BJ (cell line): ENCODE measurements at regions not wholly inside any gene's neighbourhood (a gene's known extent, or its start where the extent isn't known, plus 50 kb on each side); places are given as distances from the start of the nearest gene placed in this dataset.

ENCODE experiments used
- CTCF ChIA-PET: fragments of 350-600 bp; formaldehyde crosslinking; extraction: SDS; loops from one replicate; lab custom pipeline; 2021; ENCODE audit warnings: antibody characterized with exemption, inconsistent platforms; lab: Yijun Ruan, JAX
- POLR2A ChIA-PET: fragments of 300-600 bp; sonication (Branson Sonifier 250); formaldehyde crosslinking; extraction: SDS; loops from one replicate; lab custom pipeline; 2021; ENCODE audit warnings: antibody characterized with exemption; lab: Charles Lee
- DNase-seq: peaks from one replicate; pipeline ENCODE4 v3.0.0-alpha.2; 2011; ENCODE audit warnings: low read depth
- H3K27me3 ChIP-seq: 2 replicates; pipeline ENCODE4 v1.6.0; 2011; ENCODE audit warnings: low read length; ENCODE audit not compliant: control insufficient read depth, insufficient read depth
- H3K36me3 ChIP-seq: 2 replicates; pipeline ENCODE4 v1.5.1; 2011; ENCODE audit warnings: low read length; ENCODE audit not compliant: control insufficient read depth, insufficient read depth
- H3K4me3 ChIP-seq: 2 replicates; pipeline ENCODE4 v1.5.1; 2011; ENCODE audit warnings: low read depth, mild to moderate bottlenecking, control low read depth, low read length
- TF ChIP-seq, protein P1 (sequence below): IDR thresholded peaks from 2 replicates; pipeline ENCODE4 v1.5.1; 2011; ENCODE audit warnings: low read depth, mild to moderate bottlenecking, control low read depth, inconsistent platforms, low read length, moderate library complexity; ENCODE audit not compliant: insufficient read depth

DNA sequence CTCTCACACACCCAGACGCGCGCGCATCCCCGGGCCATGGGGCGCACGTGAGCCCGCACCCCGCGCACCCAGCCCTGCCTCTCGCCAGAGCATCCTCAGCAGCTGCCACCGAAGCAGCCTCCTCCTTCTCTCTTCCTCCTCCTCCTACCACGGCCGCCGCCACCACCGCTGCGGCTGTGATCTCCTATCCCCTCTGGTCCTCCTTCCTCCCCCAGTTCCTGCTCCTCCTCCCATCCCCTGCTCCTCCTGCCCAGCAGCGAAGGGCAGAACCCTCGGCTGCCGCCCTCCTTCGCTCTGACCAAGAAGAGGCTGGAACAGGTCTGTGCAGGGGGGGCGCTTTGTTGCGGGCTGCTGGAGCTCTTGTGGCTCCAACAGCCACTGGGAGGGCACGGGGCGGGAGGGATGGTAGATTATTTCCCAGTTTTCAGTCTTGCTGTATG lies 148.7 kb upstream of the CHRDL1 start:
- H3K36me3 ChIP-seq, result no peaks in the 10 kb centered on the region
- DNase-seq, result no peak
- H3K27me3 ChIP-seq, result no peaks in the 10 kb centered on the region
- TF ChIP-seq, protein P1, sequence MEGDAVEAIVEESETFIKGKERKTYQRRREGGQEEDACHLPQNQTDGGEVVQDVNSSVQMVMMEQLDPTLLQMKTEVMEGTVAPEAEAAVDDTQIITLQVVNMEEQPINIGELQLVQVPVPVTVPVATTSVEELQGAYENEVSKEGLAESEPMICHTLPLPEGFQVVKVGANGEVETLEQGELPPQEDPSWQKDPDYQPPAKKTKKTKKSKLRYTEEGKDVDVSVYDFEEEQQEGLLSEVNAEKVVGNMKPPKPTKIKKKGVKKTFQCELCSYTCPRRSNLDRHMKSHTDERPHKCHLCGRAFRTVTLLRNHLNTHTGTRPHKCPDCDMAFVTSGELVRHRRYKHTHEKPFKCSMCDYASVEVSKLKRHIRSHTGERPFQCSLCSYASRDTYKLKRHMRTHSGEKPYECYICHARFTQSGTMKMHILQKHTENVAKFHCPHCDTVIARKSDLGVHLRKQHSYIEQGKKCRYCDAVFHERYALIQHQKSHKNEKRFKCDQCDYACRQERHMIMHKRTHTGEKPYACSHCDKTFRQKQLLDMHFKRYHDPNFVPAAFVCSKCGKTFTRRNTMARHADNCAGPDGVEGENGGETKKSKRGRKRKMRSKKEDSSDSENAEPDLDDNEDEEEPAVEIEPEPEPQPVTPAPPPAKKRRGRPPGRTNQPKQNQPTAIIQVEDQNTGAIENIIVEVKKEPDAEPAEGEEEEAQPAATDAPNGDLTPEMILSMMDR, result no peak
- POLR2A ChIA-PET, result no interaction called here
- CTCF ChIA-PET, result no interaction called here
- no peak overlapping the region for H3K4me3 ChIP-seq

- POLR2A ChIA-PET, result no interaction called here
- CTCF ChIA-PET, result no interaction called here
- no peak for DNase-seq
- Histone ChIP-seq H3K27me3 (no peaks in the 10 kb centered on the region), H3K4me3 (no peak overlapping the region), H3K36me3 (no peaks in the 10 kb centered on the region)
- TF ChIP-seq, protein P1, result no peak
These were observed 146.3 kb upstream of the CHRDL1 start for GRCh38 chrX:110941906-110942305.

- Histone ChIP-seq H3K36me3 (no peaks in the 10 kb centered on the region), H3K27me3 (no peaks in the 10 kb centered on the region), H3K4me3 (no peak overlapping the region)
- TF ChIP-seq, protein P1, result no peak
- ChIA-PET CTCF (no interaction called here), POLR2A (no interaction called here)
- no peak for DNase-seq
These were observed 143.5 kb upstream of the CHRDL1 start for GRCh38 chrX:110938977-110939732.

- ChIA-PET POLR2A (no interaction called here), CTCF (no interaction called here)
- no peaks in the 10 kb centered on the region for H3K27me3 ChIP-seq
- no peak overlapping the region for H3K4me3 ChIP-seq
- DNase-seq, result no peak
- H3K36me3 ChIP-seq, result no peaks in the 10 kb centered on the region
- TF ChIP-seq, protein P1, result no peak
These were observed 129.3 kb upstream of the CHRDL1 start for GRCh38 chrX:110924871-110925270.

- ChIA-PET POLR2A (no interaction called here), CTCF (no interaction called here)
- Histone ChIP-seq H3K27me3 (no peaks in the 10 kb centered on the region), H3K36me3 (no peaks in the 10 kb centered on the region), H3K4me3 (no peak overlapping the region)
- no peak for DNase-seq
- TF ChIP-seq, protein P1, result no peak
These were observed 125.4 kb upstream of the CHRDL1 start for GRCh38 chrX:110920991-110921390.
